ENCODE measurements at regions not wholly inside any gene's neighbourhood (a gene's known extent, or its start where the extent isn't known, plus 50 kb on each side); places are given as distances from the start of the nearest gene placed in this dataset.

DNA sequence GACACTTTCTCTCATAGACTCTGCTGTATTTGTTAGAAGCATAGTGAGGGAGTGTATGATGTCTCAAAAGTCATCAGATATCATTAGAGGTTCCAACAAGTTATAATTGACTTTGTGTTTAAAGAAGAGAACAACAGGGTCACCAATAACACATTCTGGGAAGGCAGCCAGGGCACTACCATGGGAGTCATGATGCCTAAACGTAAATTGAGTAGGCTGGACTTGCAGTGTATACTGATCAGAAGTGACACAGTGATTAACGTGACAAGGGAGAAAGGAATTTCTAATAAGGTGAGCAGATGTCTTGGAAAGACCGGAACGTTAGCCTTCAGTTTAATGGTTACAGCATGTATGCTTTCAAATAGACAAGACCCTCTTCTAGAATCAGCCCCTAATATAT is 973.2 kb downstream of the NCAM2 start:
- Histone ChIP-seq H4K20me1 (replicated peaks in 1 of 2; ENCODE audit: control insufficient read depth in 1 of 2, insufficient read depth in 2 of 2, low read length in 2 of 2) (no peaks in the 10 kb centered on the region), H2BK20ac (ENCODE audit: low read length) (no peak overlapping the region), H3K56ac (replicated peaks; ENCODE audit: insufficient read length, low read depth, low read length) (no peak overlapping the region), H2BK5ac (ENCODE audit: low read depth, low read length) (no peak overlapping the region), H4K91ac (replicated peaks; ENCODE audit: insufficient read length, low read length) (no peak overlapping the region), H2BK15ac (ENCODE audit: low read length) (no peak overlapping the region), H4K8ac (ENCODE audit: extremely low read depth, insufficient read depth, low read length) (no peak overlapping the region), H2BK120ac (replicated peaks; ENCODE audit: low read depth, low read length) (no peak overlapping the region), H3K79me1 (ENCODE audit: low read depth, low read length) (no peaks in the 10 kb centered on the region), H3K36me3 (ENCODE audit: control insufficient read depth in 2 of 4, insufficient read depth in 4 of 4, low read length in 3 of 4) (no peaks in the 10 kb centered on the region), H3K9me3 (ENCODE audit: insufficient read depth in 2 of 2, low read depth in 1 of 2, low read length in 1 of 2) (no peaks in the 10 kb centered on the region), H3K23ac (ENCODE audit: insufficient read length) (no peak overlapping the region), H3K18ac (ENCODE audit: extremely low read depth, low read length) (no peak overlapping the region), H2AK5ac (ENCODE audit: low read depth, low read length) (no peak overlapping the region), H3K23me2 (ENCODE audit: low read depth, low read length) (no peaks in the 10 kb centered on the region), H2AFZ (ENCODE audit: low read length) (no peak overlapping the region), H3K14ac (ENCODE audit: insufficient read length) (no peak overlapping the region), H2BK12ac (ENCODE audit: low read depth, low read length) (no peak overlapping the region), H3K9ac (replicated peaks in 1 of 4; ENCODE audit: extremely low read depth in 1 of 4, low read depth in 3 of 4, low read length in 3 of 4) (no peak overlapping the region), H3K4me3 (ENCODE audit: extremely low read depth in 1 of 4, insufficient read depth in 2 of 4, low read depth in 3 of 4, low read length in 4 of 4) (no peak overlapping the region), H4K5ac (ENCODE audit: insufficient read length, low read depth, low read length) (no peak overlapping the region), H3K4me2 (ENCODE audit: insufficient read depth in 1 of 2, low read depth in 2 of 2, low read length in 2 of 2) (no peak overlapping the region), H3K27ac (ENCODE audit: low read depth, low read length) (no peak overlapping the region), H3K27me3 (replicated peaks in 1 of 4; ENCODE audit: control insufficient read depth in 3 of 4, extremely low read depth in 1 of 4, insufficient read depth in 3 of 4, low read length in 3 of 4) (peaks cover 0 to 1% (median 0%) of the 10 kb centered on the region in 4 experiments; a peak in 1 of 7 replicates), H3K4ac (replicated peaks; ENCODE audit: insufficient read length, low read depth, low read length) (no peak overlapping the region), H3K79me2 (ENCODE audit: control insufficient read depth in 1 of 2, insufficient read depth in 2 of 2, low read length in 2 of 2) (no peaks in the 10 kb centered on the region), H3K4me1 (replicated peaks in 1 of 4; ENCODE audit: control insufficient read depth in 3 of 4, insufficient read depth in 4 of 4, low read length in 3 of 4) (peaks cover 0 to 5% (median 0%) of the 10 kb centered on the region in 4 experiments; a peak in 1 of 7 replicates)
- 87% methylated on average over 4 of the region's 4 CpGs; no CpG with 5 or more reads in 1 of the 2 experiments for WGBS, 2 experiments (ENCODE audit: extremely low coverage in 1 of 2, insufficient coverage in 1 of 2, insufficient read length in 1 of 2, insufficient replicate concordance in 2 of 2, low coverage in 1 of 2, low lambda C conversion rate in 2 of 2, missing lambda C conversion rate in 1 of 2)
- ChIA-PET POLR2A (ENCODE audit: partially characterized antibody) (no interaction called here), CTCF (ENCODE audit: partially characterized antibody) (interaction anchor here (0.6 to 1.2 kb wide), 2 partner anchors 21 to 504 kb away, joined by 3 read pairs; no protein-coding TSS in a partner anchor)
- TF ChIP-seq POLR2AphosphoS5 (IDR thresholded peaks at IDR 0.05; ENCODE audit: low read depth, low read length) = no peak
- TF ChIP-seq HDAC2 (IDR thresholded peaks at IDR 0.05; ENCODE audit: borderline replicate concordance in 1 of 2, low read depth in 2 of 2, low read length in 2 of 2) = no peak
- TF ChIP-seq BACH1 (IDR thresholded peaks at IDR 0.05; ENCODE audit: low read length) = no peak
- TF ChIP-seq SAP30 (IDR thresholded peaks at IDR 0.05; ENCODE audit: insufficient read depth, insufficient replicate concordance, low read length) = no peak
- TF ChIP-seq CEBPB (IDR thresholded peaks at IDR 0.05; ENCODE audit: low read depth, low read length) = no peak
- no peak for TF ChIP-seq SP1 (IDR thresholded peaks at IDR 0.05; ENCODE audit: low read depth, low read length)
- no peak for TF ChIP-seq RBBP5 (IDR thresholded peaks at IDR 0.05; ENCODE audit: borderline replicate concordance, low read depth, low read length)
- TF ChIP-seq FOSL1 (IDR thresholded peaks at IDR 0.05; ENCODE audit: insufficient read depth, low read depth, low read length) = no peak
- no peak for FAIRE-seq
- no peak for DNase-seq (ENCODE audit: low read depth in 1 of 2, low spot score in 2 of 2)

All from H1 (cell line).